ENCODE measurements at regions not wholly inside any gene's neighbourhood (a gene's known extent, or its start where the extent isn't known, plus 50 kb on each side); places are given as distances from the start of the nearest gene placed in this dataset.

- no peak for DNase-seq (ENCODE audit: low spot score)
Observed at GRCh38 chr6:28767133-28767532, 156.7 kb downstream of the TRIM27 start.

GRCh38 chr6:28767691-28768090 lies 156.1 kb downstream of the TRIM27 start:
- DNase-seq (ENCODE audit: low spot score), result no peak

GRCh38 chr6:28768187-28768913 lies 155.4 kb downstream of the TRIM27 start:
- no peak for DNase-seq (ENCODE audit: low spot score)

- DNase-seq (ENCODE audit: low spot score), result peak; percentile 57
Observed at GRCh38 chr6:28769626-28770402, 154.0 kb downstream of the TRIM27 start.

DNA sequence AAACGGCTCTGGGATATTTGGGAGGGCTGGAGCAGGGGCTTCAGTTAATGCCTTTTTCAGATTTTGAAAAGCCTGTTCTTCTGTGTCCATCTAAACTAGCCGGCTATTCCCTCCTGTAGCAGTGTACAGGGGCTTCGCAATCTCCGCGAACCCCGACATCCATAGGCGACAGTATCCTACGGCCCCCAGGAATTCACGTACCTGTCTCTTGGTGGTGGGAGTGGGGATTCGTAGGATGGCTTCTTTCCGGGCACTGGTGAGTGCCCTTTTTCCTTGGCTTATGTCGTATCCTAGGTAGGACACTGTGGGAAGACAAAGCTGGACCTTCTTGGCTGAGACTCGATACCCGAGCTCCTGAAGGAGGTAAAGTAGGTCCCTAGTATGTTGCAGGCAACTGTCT lies 153.1 kb downstream of the TRIM27 start:
- DNase-seq (ENCODE audit: low spot score), result no peak

DNA sequence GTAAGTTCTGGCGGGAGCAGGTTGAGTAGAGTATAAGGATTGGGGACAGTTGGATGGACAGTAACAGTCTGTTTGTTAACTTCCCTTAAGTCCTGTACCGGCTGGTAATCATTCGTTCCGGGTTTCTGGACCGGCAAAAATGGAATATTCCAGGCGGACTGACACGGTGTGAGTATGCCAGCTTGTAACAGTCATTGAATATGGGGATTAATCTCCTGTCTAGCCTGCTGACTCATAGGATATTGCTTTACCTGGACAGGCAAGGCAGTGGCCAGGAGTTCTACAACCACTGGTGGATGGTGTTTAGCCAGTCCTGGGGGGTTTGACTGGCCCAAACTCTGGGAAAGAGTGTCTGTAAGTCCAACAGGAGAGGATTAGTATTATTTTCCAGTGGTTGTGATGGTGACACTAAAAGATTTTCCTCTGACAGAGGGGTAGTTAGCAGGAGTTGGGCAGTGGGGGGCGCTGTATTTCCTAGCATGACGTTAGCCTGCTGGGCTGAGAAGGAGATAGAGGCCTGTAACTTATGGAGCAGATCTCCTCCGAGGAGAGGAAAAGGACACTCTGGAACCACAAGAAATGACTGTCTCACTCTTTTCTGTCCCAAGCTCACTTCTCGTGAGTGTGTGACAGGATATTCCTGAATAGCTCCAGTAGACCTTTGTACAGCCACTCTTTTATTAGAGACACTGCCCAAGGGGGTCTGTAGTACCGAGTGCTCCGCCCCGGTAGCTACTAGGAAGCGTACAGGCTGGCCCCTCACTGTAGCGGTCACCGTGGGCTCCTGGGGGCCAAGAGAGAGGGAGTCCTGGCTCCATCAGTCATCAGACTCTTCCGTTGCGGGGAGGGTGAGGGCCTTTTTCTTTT lies 152.2 kb downstream of the TRIM27 start:
- no peak for DNase-seq (ENCODE audit: low spot score)

DNA sequence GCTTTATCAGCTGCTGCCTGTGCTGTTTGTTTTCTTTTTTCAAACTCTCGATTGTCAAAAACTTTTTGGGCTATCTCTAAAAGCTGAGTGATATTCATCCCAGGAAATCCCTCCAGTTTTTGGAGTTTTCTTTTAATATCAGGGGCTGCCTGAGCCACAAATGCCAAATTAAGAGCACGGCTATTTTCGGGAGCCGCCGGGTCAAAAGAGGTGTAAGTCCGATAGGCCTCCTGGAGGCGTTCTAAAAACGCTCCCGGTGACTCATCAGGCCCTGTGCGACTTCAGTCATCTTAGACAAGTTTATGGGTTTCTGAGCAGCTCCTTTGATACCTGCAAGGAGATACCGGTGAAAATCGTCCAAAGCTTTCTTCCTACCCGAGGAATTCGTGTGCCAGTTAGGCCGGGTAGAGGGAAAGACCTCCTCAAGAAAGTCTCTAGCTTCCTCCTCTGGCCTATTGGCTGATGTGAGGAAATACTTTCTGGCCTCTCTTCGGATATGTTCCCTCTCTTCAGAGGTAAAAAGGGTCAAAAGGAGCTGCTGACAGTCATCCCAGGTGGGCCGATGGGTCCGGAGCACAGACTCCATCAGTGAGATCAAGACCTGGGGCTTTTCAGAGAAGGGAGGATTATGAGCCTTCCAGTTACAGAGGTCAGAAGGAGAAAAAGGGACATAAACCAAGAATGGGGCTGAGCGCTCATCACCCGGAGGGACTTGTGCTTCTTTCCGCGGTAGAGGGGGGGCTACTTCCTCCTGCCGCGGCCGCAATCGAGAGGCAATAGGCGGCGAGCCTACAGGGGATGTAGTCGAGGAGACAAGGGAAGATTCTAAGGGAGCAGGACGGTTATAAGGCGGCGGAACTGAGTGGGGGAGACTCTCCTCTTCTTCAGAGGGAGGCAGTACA lies 151.1 kb downstream of the TRIM27 start:
- no peak for DNase-seq (ENCODE audit: low spot score)

- DNase-seq (ENCODE audit: low spot score), result no peak
Observed at GRCh38 chr6:28774292-28775051, 149.3 kb downstream of the TRIM27 start.

DNA sequence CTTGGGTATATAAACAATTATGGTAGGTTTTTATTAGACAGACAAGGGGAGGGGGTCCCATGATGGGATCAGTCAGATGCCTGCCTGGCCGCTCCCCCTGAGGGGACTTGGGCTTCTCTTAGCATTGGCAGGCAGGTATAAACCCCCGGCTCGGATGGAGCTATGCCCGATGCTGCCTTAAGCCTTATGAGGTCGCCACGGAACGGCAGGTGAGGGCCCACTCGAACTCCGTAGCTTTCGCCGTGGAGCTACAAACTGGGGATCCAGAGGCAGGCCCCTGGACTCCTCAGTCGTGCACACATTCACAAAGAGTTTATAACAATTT lies 148.8 kb downstream of the TRIM27 start:
- no peak for DNase-seq (ENCODE audit: low spot score)

GRCh38 chr6:28775405-28776129 lies 148.2 kb downstream of the TRIM27 start:
- no peak for DNase-seq (ENCODE audit: low spot score)

GRCh38 chr6:28776269-28777146 lies 147.3 kb downstream of the TRIM27 start:
- DNase-seq (ENCODE audit: low spot score), result peak; percentile 29

DNA sequence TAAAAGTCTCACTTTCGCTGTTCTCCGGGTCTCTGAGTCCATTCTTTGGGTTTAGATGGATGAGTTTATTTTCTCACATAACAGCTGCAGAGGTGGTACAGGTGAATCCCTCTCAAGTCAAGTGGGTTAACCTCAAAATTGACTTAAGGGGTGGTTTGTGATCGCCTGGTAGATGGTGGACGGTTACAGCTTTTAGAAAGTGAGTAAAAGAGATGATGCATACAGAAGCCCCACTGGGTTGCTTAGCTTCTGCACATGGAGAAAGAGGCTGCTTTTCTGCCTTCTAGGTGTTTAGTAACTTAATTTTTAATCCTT lies 146.7 kb downstream of the TRIM27 start:
- DNase-seq (ENCODE audit: low spot score), result no peak

DNA sequence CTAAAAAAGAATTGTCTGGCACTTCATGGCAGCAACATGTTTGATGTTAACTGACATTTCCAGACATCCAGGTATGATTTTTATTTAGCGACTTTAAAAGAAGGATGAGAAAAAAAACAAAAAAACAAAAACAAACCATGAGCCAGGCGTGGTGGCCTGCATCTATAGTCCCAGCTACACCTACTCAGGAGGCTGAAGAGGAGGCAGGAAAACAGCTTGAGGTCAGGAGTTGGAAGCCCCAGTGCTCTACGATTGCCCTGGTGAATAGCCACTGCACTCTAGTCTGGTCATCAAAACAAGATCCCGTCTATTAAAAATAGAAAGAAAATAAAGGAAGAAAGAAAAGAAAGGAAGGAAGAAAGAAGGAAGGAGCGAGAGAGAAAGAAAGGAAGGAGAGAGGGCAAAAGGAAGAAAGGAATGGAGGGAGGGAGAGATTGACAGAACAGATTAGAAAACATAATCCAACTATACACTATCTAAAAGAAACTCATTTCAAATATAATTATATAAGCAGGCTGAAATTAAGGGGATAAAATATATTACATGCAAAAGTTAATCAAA lies 141.6 kb downstream of the TRIM27 start:
- DNase-seq (ENCODE audit: low spot score), result no peak

DNA sequence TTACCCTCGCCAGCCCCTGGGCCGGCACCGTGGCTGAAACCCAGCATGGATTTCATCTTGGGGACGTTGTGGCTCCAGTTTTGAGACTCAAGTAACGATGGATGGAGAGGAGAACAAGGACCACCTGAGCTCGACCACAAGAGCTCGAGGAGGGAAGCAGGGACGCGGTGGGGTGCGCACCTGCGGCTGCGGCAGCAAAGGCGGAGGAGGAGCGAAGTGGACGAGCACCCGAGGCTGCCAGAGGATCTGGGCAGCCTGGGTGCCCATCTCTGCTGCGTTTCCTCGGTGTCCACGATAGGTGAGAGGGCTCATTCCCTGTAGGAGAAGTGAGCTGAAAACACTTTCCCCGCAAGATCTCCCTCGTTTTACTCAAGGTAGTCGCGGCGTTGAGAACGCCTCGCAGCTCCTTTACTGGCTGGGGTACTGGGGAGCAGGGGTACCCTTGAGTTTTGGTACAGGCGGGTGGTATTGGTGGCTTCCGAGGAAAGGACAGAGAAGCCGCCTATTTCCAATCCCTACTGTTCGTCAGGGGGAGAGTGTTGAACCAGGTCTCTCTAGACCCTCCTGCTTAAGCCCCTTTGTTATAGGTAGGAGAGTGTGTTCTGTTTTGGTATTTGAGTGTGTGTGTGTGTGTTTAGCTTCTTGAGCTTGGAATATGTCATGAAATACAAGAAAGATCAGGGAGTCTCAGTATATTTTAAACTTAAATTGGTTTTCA lies 137.7 kb downstream of the TRIM27 start:
- DNase-seq (ENCODE audit: low spot score), result no peak

GRCh38 chr6:28789553-28790083 lies 134.2 kb downstream of the TRIM27 start:
- DNase-seq (ENCODE audit: low spot score), result peak; percentile 74

DNA sequence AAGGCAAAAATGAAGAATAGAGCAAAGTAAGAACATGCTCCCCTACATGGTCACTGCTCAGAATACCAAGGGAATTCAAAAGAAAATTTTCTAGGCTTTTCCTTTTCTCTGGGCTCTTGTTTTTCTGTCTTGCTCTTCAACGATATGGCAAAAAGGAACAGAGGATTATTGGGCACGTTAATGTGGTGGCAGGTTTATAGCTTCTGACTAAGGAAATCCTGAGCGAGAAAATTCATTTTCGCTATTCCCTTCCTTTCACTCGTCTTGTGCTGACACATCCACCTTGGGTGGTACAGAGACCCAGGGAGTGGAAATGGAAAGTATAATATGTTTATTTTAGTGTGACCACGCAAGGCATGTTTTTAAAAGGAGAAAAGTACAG lies 132.8 kb downstream of the TRIM27 start:
- no peak for DNase-seq (ENCODE audit: low spot score)

- DNase-seq (ENCODE audit: low spot score), result peak; percentile 75
Observed at GRCh38 chr6:28794175-28795002, 129.4 kb downstream of the TRIM27 start.

Data from HT-29 (cell line).